GM18861 (cell line): ENCODE measurements at regions not wholly inside any gene's neighbourhood (a gene's known extent, or its start where the extent isn't known, plus 50 kb on each side); places are given as distances from the start of the nearest gene placed in this dataset.
A peak's percentile ranks its signal among the peaks of the same experiment; 100 is the strongest.
"Not testable (repeated sequence)": the region's sequence is repeated elsewhere in the genome, so short reads cannot be mapped to it uniquely, and the experiment has no call there.

Source experiments
- ATAC-seq: cut with Tn5 transposase; IDR thresholded peaks from one replicate; pipeline ENCODE4 v1.9.1; 2021; ENCODE audit not compliant: unreplicated experiment

DNA sequence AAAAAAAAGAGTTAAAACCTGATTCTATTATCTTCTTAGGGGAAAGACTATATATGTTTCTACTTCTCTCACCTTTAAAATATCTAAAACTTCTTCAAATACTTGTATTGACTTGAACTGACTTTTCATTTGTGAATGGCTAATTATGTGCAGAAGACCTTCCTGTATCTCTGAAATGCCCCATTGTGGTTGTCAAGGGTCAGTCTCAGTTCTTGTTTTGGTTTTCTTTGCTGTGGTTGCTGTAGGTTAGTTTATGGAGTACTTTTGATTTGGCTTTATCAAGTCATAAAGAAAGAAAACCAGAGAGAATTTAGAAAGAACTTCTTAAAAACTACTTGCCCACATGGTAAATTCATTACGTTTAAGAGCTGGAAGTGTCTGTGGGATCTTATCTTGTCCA, 345.3 kb upstream of the POU1F1 start:
- peak; percentile 95 for ATAC-seq

DNA sequence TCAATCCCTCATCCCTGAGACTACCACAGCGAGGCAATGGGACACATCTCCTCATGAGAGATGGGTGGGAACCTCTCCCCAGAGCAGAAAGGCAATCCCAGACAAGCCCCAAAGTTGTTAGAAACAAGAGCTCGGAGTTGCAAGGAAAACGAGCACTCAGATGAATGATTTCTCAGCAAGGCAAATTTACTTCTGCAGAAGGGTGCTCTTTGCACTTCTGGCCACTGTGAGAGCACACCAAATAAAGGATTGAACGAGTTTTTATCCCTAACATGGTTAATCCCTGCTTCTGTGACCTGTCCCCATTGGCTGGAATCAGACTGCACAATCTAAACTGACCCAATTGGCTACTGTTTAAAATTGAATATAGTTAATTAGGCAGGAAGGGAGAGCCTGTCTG, 339.1 kb upstream of the POU1F1 start:
- ATAC-seq, result no peak

DNA sequence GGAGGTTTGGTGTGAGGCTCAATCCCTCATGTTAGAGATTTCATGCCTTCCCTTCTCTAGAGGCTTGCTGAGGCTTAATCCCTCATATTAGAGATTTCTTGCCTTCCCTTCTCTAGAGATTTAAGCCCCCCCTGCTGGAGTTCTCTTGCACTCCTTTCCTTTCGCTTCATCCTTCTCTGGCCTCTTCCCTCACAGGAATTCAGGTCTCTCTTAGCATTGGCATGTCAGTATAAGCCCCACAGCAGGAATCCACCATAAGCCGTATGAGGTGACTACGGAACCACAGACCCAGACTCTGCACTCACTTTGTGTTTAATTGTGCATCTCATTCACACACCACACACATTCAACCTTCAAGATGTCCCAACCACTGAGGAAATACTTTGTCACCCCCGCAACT, 338.6 kb upstream of the POU1F1 start:
- no peak for ATAC-seq

DNA sequence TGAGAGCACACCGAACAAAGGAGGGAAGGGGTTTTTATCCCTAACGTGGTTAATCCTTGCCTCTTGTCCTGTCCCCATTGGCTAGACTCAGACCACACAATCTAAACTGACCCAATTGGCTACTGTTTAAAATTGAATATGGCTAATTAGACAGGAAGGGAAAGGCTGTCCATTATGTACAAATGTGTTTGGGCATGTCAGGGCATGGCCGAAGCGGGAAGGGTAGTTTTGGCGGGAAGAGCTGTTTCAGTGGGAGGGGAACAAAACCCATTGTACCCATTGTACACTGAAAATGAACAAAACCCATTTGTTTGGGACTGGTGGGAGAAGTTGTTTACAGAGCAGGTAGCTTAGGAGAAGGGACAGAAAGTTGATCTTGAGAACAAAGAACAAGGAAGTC, 330.9 kb upstream of the POU1F1 start:
- ATAC-seq, result no peak

DNA sequence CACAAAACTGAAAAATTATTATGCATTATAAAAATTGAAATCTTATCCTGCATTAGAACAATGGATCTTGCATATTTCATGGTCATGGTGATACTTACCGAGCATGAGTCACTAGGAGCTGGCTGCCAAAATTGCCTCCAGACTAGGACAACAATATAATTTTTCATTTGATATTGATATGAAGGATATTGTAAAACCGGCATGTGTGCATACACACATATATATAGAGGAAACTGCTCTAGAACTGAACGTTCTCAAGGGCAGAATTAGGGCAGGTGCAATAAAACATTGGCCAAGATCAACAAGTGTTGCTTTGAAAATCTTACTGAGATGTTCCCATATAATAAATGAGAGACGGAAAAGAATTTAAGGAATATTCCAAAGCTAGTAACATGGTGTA, 319.4 kb upstream of the POU1F1 start:
- no peak for ATAC-seq

DNA sequence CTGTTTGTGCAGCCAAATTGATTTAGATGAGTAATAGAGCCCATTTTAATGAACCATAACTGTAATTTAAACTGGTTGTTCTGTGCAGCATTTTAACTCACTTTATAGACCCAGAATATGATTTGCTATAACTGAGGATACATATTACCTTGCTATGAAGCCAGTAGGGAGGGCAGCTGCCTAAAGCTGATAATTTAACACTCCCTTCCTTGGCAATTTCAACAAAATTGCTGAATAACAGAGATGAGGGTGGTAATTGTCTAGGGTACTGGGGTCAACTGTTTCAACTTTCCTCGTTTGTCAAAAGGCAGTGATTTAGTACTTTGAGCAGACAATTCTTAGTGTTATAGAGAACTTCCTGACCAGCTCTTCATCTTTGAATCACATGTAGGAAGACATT, 304.9 kb upstream of the POU1F1 start:
- no peak for ATAC-seq

DNA sequence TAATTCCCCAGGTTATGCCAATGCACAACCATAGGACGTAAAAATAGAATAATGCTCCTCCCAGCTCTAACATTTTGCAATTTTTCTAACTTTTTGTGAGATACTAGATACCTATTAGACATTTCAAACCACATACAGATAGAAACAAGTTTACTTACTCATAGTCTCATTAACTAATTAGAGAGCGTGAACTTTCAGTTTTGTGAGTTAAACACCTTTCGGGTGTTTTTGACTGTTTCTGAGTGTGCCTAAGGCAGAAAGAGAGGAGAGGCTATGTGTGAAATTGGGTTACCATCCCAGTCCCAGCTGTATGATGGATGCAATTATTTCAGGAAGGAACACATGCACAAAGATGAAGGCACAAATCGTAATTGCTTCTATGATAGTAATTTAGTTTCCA, 300.4 kb upstream of the POU1F1 start:
- no peak for ATAC-seq

DNA sequence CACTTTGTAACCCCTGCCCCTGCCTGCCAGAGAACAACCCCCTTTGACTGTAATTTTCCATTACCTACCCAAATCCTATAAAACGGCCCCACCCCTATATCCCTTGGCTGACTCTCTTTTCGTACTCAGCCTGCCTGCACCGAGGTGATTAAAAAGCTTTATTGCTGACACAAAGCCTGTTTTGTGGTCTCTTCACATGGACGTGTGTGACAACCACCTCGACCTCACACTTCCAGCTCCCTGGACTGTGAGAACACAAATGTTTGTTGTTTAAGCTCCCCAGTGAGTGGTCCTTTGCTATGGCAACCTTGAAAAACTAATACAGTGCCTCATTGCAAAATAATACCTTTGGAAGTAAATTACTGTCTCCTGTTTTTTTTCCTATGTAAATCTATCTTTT, 299.2 kb upstream of the POU1F1 start:
- ATAC-seq, result no peak

DNA sequence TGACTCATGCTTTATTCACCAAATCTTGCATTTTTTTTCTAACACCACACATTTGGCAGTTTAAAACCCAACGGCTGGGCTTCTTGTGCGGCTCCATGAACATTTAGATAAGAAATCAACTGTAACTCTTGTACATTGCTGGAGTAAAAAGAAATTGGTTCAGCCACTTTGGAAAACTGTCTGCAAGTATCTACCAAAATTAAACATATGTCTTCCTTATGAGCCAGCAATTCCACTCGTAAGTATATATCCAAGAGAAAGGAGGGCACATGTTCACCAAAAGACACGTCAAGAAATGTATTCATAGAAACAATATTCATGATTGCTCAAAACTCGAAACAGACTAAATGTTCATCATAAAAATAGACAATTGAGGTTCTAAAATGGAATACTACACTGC, 291.9 kb upstream of the POU1F1 start:
- no peak for ATAC-seq

DNA sequence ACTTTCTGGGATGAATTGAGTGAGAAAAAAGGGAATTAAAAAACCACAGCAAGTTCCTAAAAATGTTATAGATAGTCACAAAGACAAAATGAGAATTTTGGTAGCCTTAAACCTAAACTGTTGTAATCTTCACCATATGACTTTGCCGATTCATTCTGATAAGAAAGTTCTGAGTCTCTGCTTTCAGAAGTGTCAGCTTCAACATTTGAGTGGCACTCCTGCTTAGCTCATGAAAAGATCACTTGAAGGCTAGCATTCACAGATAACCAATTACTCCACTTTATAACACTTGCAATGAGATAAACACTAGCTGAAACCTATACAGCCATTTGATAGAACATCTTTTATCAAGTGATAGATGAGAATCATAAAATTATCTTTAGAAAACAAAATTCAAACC, 288.1 kb upstream of the POU1F1 start:
- no peak for ATAC-seq

DNA sequence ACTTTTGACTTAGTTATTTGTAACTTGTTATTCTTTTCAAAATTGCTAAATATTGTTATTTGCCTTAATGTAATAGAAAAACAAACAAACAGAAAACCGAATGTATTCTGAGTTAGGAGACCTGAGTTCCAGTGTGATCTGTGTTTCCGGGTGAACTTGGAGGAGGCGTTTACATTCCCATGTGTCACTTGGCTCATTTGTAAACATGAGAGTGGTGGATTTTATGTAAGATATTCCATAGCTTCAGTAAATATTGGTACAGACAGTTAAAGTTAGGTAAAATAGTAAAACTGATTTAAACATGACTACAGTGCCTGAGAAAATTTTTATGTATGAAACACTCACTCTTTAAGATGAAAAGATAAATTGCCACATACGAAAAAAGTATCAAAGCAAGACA, 287.3 kb upstream of the POU1F1 start:
- no peak for ATAC-seq

DNA sequence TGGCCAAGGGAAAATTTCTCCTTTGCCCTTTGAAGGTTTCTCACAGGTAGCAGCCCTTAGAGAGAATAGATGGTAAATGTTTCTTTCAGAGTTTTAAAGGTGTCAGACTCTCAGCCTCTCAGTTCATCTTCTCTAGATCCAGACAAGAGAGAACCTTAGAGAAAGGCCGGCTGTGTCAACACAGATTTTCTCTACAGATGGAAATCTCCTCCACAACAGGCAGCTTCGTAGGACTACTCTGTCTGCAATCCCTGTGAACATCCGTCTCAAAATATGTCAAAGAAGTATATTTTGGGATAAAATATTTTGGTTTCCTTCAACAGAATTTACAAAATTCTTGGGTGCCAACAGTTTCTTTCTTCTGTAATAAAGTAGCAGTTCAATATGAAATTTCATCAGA, 282.1 kb upstream of the POU1F1 start:
- no peak for ATAC-seq

DNA sequence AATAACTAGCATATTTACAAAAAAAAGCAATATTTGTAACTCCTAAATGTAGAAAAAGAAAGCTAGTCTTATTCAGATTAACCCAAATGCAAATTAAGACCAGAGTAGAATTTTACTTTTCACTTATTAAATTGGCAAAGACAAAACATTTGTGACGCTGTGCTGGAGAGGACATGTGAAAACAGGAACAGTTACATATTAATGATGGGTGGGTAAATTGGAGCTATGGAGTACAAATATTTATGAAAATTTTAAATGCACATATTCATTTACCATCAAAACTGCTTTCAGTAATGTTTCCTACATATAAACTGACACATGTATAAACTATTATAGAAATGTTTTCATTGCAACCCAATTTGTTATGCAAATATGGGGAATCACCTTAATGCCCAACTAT, 278.9 kb upstream of the POU1F1 start:
- ATAC-seq, result no peak

DNA sequence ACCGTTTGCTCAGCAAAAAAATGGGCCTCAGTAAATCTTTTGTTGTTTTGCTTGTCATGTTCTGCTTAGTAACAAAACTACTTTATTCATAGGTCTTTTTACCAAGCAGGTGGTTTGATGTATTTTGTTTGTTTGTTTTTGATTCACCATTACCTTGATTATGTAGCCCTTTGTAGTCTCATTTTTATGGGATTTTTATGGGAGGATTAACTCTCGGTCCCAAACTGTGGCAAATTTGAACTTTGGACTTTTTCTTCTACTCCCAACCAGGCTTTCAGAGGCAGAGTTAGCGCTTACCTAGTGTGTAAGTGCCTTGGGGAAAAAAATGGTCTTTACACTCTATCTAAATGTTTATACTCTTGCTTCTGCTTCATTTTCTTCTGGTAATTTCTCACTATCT, 276.7 kb upstream of the POU1F1 start:
- no peak for ATAC-seq

DNA sequence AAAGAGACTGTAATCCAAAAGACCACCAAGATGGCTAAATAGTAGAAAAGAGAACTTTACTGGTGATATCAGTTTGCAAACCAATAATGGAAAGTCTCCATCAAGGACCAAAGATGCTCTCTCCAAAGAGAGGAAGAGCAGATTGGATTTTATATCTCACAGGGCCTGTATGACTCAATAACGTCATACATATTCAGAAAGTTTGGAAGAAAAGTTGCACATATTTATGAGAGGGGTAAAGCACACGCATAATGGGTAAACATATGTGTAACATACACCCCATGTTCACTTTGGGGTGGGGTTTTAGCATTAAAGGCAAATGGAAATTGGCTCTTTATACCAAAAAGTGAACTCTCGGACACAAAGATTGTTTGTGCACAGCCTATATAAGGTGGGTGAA, 274.5 kb upstream of the POU1F1 start:
- no peak for ATAC-seq

DNA sequence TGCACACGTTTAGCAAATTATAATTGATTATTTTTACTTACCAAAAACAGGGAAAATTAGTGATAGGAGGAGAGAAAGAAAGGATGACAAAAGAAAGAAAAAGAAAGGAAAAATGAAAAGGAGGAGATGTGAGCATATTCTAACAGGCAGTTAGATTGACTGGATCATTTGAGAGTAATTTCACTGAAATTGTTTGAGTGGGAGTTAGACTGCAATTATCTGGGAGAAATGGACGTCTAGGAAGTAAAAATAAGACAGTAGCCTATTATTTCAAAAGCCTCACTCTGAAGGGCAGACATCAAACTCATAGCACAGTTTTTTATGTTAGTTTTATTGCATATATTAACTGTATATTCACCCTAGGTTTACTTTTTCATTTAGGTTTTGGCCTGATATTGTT, 272.8 kb upstream of the POU1F1 start:
- ATAC-seq, result no peak

DNA sequence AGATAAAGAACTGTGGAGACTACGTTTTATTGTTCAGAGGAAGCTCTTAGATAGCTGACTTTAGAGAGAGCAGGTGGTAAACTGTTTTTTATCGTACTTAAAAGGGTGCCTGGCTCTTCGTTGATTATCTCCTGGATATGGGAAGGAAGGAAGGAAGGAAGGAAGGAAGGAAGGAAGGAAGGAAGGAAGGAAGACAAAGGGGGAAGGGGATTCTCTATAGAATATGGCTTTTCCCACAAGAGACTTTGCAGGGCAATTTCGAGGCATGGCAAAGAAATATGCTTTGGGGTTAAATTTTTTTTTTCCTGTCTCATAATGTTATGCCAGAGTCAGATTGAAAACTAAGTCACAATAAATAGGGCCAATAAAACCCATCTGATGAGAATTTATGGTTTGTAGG, 271.9 kb upstream of the POU1F1 start:
- no peak for ATAC-seq

DNA sequence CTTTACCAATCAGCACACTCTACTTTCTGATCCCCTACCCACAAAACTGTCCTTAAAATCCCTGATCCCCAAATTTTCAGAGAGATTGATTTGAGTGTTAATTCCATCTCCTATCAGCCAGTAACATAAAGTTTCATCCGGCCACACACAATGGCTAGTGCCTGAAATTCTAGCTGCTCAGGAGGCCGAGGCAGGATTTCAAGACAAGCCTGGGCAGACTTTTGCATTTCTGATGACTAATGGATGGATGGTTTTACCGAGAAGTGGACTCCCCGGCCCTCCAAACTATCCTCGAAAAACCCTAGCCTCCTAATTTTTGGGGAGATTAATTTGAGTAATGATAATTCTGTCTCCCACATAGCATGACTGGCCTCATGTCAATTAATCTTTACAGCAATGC, 269.8 kb upstream of the POU1F1 start:
- ATAC-seq, result no peak

DNA sequence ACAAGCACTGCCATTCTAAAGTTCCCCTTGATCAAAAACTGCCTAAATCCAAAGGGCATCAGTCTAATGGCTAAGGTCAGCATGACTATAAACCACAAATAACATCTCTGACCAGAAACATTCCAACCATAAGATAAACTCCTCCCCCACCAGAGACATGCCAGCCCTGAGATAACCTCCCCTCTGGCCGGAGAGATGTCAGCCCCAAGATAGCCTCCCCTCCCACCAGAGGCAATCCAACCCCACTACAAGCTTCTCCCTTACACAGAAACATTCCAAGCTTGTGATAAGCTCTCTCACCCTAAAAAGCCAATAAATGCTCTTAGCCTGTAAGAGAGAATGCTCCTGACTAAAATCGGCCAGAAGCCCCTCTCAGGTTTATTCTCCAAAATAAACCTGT, 267.0 kb upstream of the POU1F1 start:
- ATAC-seq, result not testable (repeated sequence)

DNA sequence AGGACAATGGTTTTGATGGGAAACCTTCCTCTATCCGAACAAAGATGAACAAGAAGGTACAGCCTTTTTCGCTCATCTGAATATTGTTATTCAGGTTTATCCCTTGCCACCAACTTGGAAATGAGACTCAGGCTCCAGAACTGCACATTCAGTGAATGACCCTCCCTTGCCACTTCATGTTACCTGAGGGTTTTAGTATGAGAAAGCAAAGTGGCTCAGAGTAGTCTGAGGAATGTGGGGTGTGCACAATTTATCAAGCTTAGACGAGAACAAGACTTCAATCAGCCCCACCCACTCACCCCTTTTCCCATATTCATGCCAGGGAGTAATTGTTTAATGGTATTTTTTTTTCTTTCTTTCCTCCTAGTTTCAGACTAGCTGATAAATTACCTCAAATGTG, 265.3 kb upstream of the POU1F1 start:
- ATAC-seq, result no peak

DNA sequence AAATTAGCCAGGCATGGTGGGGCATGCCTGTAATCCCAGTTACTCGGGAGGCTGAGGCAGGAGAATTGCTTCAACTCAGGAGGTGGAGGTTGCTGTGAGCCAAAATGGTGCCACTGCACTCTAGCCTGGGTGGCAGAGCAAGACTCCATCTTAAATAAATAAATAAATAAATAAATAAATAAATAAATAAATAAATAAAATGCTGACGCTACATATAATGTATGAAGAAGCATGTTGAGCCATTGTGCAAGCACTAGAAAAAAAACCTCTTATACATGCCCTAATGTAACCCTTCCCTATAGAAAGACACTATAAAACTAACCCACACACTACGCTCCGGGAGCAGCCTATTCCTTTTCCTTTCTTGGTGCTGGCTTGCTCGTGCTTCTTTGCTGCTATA, 262.3 kb upstream of the POU1F1 start:
- ATAC-seq, result not testable (repeated sequence)

DNA sequence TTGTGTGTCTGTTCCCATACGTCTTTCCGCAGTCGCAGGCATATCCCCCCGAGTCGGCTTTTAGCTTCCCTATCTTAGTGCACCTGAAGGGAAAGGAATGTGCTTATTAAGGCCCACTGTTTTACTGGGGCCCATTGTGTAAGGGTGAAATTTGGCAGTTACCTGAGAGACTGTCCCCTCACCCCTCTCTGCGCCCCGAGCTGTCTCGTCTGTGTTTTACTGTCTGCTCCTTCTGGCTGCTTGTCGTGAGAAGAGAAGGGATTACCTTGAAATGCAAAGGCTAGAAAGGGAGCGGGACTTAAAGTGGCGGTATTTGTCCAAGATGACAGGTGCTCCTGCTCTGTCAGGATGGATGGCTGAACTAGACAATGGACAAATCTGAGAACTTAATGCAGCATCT, 233.0 kb upstream of the POU1F1 start:
- ATAC-seq, result no peak

DNA sequence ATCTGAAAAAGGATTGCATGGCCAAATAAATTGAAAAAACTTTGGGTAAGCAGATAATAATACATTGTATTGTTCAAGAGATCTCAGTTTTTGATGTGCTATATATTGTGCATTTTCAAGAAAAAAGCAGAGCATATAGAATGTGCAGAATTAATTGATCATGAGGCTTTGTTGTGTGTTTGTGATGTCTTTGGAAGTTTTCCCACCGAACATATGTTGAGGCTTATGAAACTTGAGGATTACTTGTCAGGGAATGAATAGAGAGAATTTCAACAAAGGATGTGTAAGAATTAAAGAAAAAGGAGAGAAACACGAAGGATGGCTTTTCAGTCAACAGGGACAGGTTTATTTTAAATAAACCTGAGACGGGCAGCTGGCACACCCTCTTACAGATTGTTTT, 232.5 kb upstream of the POU1F1 start:
- no peak for ATAC-seq

DNA sequence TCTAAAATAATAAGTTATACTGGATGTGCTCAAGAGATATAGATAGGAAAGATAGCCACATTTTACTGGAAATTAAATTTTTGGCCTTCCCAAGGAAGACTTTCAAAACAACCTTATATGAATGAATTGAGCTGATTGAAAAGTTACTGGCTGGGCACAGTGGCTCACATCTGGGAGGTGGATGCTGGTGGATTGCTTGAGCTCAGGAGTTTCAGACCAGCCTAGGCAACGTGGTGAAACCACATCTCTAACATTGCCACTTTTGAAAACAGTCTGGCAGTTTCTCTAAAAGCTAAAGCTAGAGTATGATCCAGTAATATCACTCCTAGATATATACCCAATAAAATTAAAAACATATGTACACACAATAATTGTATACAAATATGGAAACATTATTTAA, 231.4 kb upstream of the POU1F1 start:
- no peak for ATAC-seq
